GM12878 (cell line): ENCODE measurements at regions not wholly inside any gene's neighbourhood (a gene's known extent, or its start where the extent isn't known, plus 50 kb on each side); places are given as distances from the start of the nearest gene placed in this dataset.

Source experiments
- ATAC-seq: fragments of 200-7000 bp; cut with Tn5 transposase; 3 replicates; pipeline ENCODE4 v1.9.1; 2020; ENCODE audit warnings: mild to moderate bottlenecking, moderate library complexity
- BruUV-seq: library from RNA; stranded (reverse); fragments of 400-500 nt; replicated peaks from 2 replicates; lab custom pipeline; 2021; lab: Mats Ljungman, UMichigan
- CTCF ChIA-PET: fragments of 300-600 bp; sonication (Branson Sonifier 250); formaldehyde crosslinking; extraction: SDS; loops from one replicate; lab custom pipeline; 2021; ENCODE audit warnings: inconsistent platforms; lab: Yijun Ruan, JAX
- POLR2A ChIA-PET: fragments of 350-600 bp; formaldehyde crosslinking; extraction: SDS; loops from one replicate; lab custom pipeline; 2021; ENCODE audit warnings: inconsistent platforms; lab: Charles Lee
- RAD21 ChIA-PET: fragments of 300-600 bp; sonication (Branson Sonifier 250); formaldehyde crosslinking; loops from one replicate; lab custom pipeline; 2023; ENCODE audit warnings: antibody characterized with exemption; ENCODE audit not compliant: unreplicated experiment; lab: Charles Lee
- SMC1A ChIA-PET: fragments of 300-600 bp; sonication (Branson Sonifier 250); formaldehyde crosslinking; loops from one replicate; lab custom pipeline; 2023; ENCODE audit not compliant: unreplicated experiment, uncharacterized antibody; lab: Charles Lee
- DNase-seq: peaks from one replicate; pipeline ENCODE4 v3.0.0-alpha.2; 2011; ENCODE audit warnings: low read depth, low spot score
- FAIRE-seq: peaks from 3 replicates; lab custom pipeline; 2011; peaks lifted over from hg19 to GRCh38; lab: Jason Lieb, UNC
- H2AFZ ChIP-seq: 2 replicates; pipeline ENCODE4 v1.6.0; 2011; ENCODE audit warnings: low read depth, low read length, control low read depth; ENCODE audit not compliant: control insufficient read depth
- H3K27ac ChIP-seq: 2 replicates; pipeline ENCODE4 v1.5.1; 2011; ENCODE audit warnings: control low read depth; ENCODE audit not compliant: control insufficient read depth, insufficient read depth
- H3K27me3 ChIP-seq, 2 experiments: replicated peaks in 1 of 2; 2 replicates each; pipeline versions ENCODE4 v1.6.0 to v1.6.1; 2011; ENCODE audit warnings: low read length in 1 of 2; ENCODE audit not compliant: control insufficient read depth in 2 of 2, insufficient read depth in 2 of 2
- H3K36me3 ChIP-seq, 2 experiments: 2 replicates each; pipeline ENCODE4 v1.5.1; 2011; ENCODE audit warnings: low read length in 1 of 2; ENCODE audit not compliant: control insufficient read depth in 2 of 2, insufficient read depth in 2 of 2
- H3K4me1 ChIP-seq: 2 replicates; pipeline ENCODE4 v1.6.1; 2011; ENCODE audit warnings: mild to moderate bottlenecking, low read length, moderate library complexity, mixed read lengths; ENCODE audit not compliant: control insufficient read depth, insufficient read depth
- H3K4me2 ChIP-seq: 2 replicates; pipeline ENCODE4 v1.6.0; 2011; ENCODE audit warnings: control low read depth; ENCODE audit not compliant: control insufficient read depth, insufficient read depth
- H3K4me3 ChIP-seq: fragments of 200-600 bp; sonication (generic); 2 replicates; pipeline ENCODE4 v1.5.1; 2016
- H3K79me2 ChIP-seq: 2 replicates; pipeline ENCODE4 v1.6.0; 2011; ENCODE audit warnings: low read length; ENCODE audit not compliant: control insufficient read depth, insufficient read depth
- H3K9ac ChIP-seq: 2 replicates; pipeline ENCODE4 v1.8.0; 2011; ENCODE audit warnings: low read length, control low read depth, mixed read lengths; ENCODE audit not compliant: control insufficient read depth, insufficient read depth
- H3K9me3 ChIP-seq: replicated peaks from 3 replicates; pipeline ENCODE4 v1.5.1; 2011; ENCODE audit warnings: mild to moderate bottlenecking, low read length; ENCODE audit not compliant: control insufficient read depth, insufficient read depth
- H4K20me1 ChIP-seq: 2 replicates; pipeline ENCODE4 v1.6.0; 2011; ENCODE audit not compliant: control insufficient read depth, insufficient read depth
- EP300 ChIP-seq, 2 experiments: fragments of 150-350 bp in 1 of 2; IDR thresholded peaks; 2 replicates each; pipeline ENCODE4 v1.6.1; 2011 to 2012; ENCODE audit warnings: low read depth in 2 of 2, low read length in 2 of 2, borderline replicate concordance in 1 of 2, improper control_type of control experiment in 1 of 2, inconsistent platforms in 1 of 2; ENCODE audit not compliant: control insufficient read depth in 1 of 2
- EZH2 ChIP-seq: IDR thresholded peaks from 2 replicates; pipeline ENCODE4 v1.6.1; 2012; ENCODE audit warnings: low read depth, mild to moderate bottlenecking, control low read depth, inconsistent platforms, low read length, borderline replicate concordance; ENCODE audit not compliant: control insufficient read depth
- YY1 ChIP-seq: IDR thresholded peaks from 2 replicates; pipeline ENCODE4 v1.6.1; 2011; ENCODE audit warnings: low read depth, mild to moderate bottlenecking, low read length
- ZNF384 ChIP-seq: IDR thresholded peaks from 2 replicates; pipeline ENCODE4 v1.6.1; 2012; ENCODE audit warnings: low read depth, mild to moderate bottlenecking, low read length, improper control_type of control experiment, borderline replicate concordance
- ZSCAN29 ChIP-seq: fragments of 450-650 bp; IDR thresholded peaks from 2 replicates; pipeline ENCODE4 v1.6.1; 2017; ENCODE audit warnings: mild to moderate bottlenecking, moderate library complexity
- WGBS: methylation state at CpG from one replicate; pipeline ENCODE4 v1.1.6; 2016; ENCODE audit warnings: low lambda C conversion rate; ENCODE audit not compliant: insufficient replicate concordance, insufficient coverage; ENCODE audit errors: missing lambda C conversion rate; 5-methylcytosine and 5-hydroxymethylcytosine counted together
- in situ Hi-C: fragments of 300-500 bp; cut with MboI; formaldehyde crosslinking; loops from 9 replicates; pipeline ENCODE4 v1.14.3; 2018; ENCODE audit warnings: mixed read lengths
- intact Hi-C: fragments of 100-400 bp; cut with micrococcal nuclease; formaldehyde crosslinking; loops from one replicate; pipeline ENCODE4 v1.14.2; 2022; ENCODE audit not compliant: unreplicated experiment
- TF ChIP-seq, protein P1 (sequence below): fragments of 450-650 bp; conservative IDR thresholded peaks from 2 replicates; pipeline ENCODE4 v1.6.1; 2017; ENCODE audit warnings: mild to moderate bottlenecking, moderate library complexity

DNA sequence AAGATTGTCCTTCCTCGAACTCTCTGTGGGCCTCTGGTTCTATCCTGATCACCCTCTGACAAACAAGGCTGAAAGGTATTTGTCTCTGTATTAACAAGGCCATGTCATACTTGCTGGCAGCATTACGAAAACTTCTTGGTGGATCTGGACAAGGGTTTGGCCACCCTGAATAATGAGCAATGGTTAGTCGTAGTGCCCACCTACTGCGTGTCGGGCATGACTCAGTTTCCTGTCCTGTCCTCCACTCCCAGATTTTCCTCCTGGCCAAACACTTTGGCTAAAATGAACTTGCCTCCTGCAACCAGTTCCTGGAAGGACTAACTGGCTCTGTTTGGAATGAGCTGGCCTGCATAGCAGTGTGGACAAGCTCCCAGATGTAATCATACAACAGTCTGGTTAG, 198.5 kb upstream of the SMIM21 start:
- Histone ChIP-seq H3K27me3 (no peaks in the 10 kb centered on the region; a peak in 1 of 4 replicates), H2AFZ (no peak overlapping the region), H3K36me3 (no peaks in the 10 kb centered on the region), H3K4me3 (no peak overlapping the region), H4K20me1 (no peaks in the 10 kb centered on the region), H3K4me2 (no peak overlapping the region), H3K9me3 (no peaks in the 10 kb centered on the region), H3K9ac (no peak overlapping the region), H3K27ac (no peak overlapping the region), H3K4me1 (no peaks in the 10 kb centered on the region), H3K79me2 (no peaks in the 10 kb centered on the region)
- SMC1A ChIA-PET, result no interaction called here
- 36% methylated on average over 5 of the region's 5 CpGs for WGBS
- DNase-seq (no peak), FAIRE-seq (no peak), ATAC-seq (no peak)
- TF ChIP-seq, protein P1, sequence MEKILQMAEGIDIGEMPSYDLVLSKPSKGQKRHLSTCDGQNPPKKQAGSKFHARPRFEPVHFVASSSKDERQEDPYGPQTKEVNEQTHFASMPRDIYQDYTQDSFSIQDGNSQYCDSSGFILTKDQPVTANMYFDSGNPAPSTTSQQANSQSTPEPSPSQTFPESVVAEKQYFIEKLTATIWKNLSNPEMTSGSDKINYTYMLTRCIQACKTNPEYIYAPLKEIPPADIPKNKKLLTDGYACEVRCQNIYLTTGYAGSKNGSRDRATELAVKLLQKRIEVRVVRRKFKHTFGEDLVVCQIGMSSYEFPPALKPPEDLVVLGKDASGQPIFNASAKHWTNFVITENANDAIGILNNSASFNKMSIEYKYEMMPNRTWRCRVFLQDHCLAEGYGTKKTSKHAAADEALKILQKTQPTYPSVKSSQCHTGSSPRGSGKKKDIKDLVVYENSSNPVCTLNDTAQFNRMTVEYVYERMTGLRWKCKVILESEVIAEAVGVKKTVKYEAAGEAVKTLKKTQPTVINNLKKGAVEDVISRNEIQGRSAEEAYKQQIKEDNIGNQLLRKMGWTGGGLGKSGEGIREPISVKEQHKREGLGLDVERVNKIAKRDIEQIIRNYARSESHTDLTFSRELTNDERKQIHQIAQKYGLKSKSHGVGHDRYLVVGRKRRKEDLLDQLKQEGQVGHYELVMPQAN, result no peak
- TF ChIP-seq YY1, result no peak
- no peak for TF ChIP-seq ZSCAN29
- TF ChIP-seq EP300 (IDR thresholded peaks at IDR 0.05; ENCODE audit: borderline replicate concordance in 1 of 2, control insufficient read depth in 1 of 2, low read depth in 2 of 2, low read length in 2 of 2), result no peak
- no peak for TF ChIP-seq EZH2
- TF ChIP-seq ZNF384, result no peak
- in situ Hi-C loops (no loop called here), intact Hi-C loops (no loop called here)
- CTCF ChIA-PET, result no interaction called here
- RAD21 ChIA-PET, result no interaction called here
- POLR2A ChIA-PET, result no interaction called here
- no TSS peak for BruUV-seq
